Peyer's patch (tissue), 4 donors: ENCODE measurements at regions not wholly inside any gene's neighbourhood (a gene's known extent, or its start where the extent isn't known, plus 50 kb on each side); places are given as distances from the start of the nearest gene placed in this dataset.

Experiments
- DNase-seq, 3 donors: peaks; one replicate each; pipeline ENCODE4 v3.0.0-alpha.2; 2017 to 2019
- H3K27ac ChIP-seq, 4 donors: fragments of 200-600 bp; sonication (generic); one replicate each; pipeline ENCODE4 v1.5.1; 2016 to 2019
- H3K27me3 ChIP-seq, 2 donors: fragments of 200-600 bp; sonication (generic); one replicate each; pipeline ENCODE4 v1.5.1; 2019
- H3K36me3 ChIP-seq, 3 donors: fragments of 200-600 bp; sonication (generic); one replicate each; pipeline ENCODE4 v1.5.1; 2016 to 2019
- H3K4me1 ChIP-seq, 4 donors: fragments of 200-600 bp; sonication (generic); one replicate each; pipeline ENCODE4 v1.5.1; 2016 to 2019
- H3K4me3 ChIP-seq, 4 donors: fragments of 200-600 bp; sonication (generic); 1 replicate in 3 of 4; 2 replicates in 1 of 4; pipeline ENCODE4 v1.5.1; 2016 to 2019; ENCODE audit warnings: mild to moderate bottlenecking in 1 of 4
- H3K9me3 ChIP-seq, 4 donors: fragments of 200-600 bp; sonication (generic); one replicate each; pipeline ENCODE4 v1.5.1; 2016 to 2019; ENCODE audit warnings: mild to moderate bottlenecking in 1 of 4
- POLR2A ChIP-seq, 2 donors: fragments of 450-650 bp; IDR thresholded peaks; one replicate each; pipeline ENCODE4 v1.5.1; 2017; ENCODE audit warnings: antibody characterized with exemption in 2 of 2, mild to moderate bottlenecking in 2 of 2, moderate library complexity in 2 of 2
- TF ChIP-seq, protein P1 (sequence below), 6 experiments: fragments of 450-650 bp in 4 of 6; fragments of 200-600 bp in 2 of 6; sonication (generic) in 1 of 6; IDR thresholded peaks; one replicate each; pipeline ENCODE4 v1.5.1; 2017 to 2019; ENCODE audit warnings: antibody characterized with exemption in 6 of 6, mild to moderate bottlenecking in 3 of 6, moderate library complexity in 1 of 6

GRCh38 chr11:13869398-13869886 lies 93.1 kb upstream of the SPON1 start:
- peaks cover 0 to 13% (median 0%) of the 10 kb centered on the region in 4 donors for H3K4me1 ChIP-seq
- no peaks in the 10 kb centered on the region for H3K27me3 ChIP-seq
- H3K36me3 ChIP-seq: no peaks in the 10 kb centered on the region
- DNase-seq: no peak
- no peaks in the 10 kb centered on the region for H3K9me3 ChIP-seq
- TF ChIP-seq, protein P1, sequence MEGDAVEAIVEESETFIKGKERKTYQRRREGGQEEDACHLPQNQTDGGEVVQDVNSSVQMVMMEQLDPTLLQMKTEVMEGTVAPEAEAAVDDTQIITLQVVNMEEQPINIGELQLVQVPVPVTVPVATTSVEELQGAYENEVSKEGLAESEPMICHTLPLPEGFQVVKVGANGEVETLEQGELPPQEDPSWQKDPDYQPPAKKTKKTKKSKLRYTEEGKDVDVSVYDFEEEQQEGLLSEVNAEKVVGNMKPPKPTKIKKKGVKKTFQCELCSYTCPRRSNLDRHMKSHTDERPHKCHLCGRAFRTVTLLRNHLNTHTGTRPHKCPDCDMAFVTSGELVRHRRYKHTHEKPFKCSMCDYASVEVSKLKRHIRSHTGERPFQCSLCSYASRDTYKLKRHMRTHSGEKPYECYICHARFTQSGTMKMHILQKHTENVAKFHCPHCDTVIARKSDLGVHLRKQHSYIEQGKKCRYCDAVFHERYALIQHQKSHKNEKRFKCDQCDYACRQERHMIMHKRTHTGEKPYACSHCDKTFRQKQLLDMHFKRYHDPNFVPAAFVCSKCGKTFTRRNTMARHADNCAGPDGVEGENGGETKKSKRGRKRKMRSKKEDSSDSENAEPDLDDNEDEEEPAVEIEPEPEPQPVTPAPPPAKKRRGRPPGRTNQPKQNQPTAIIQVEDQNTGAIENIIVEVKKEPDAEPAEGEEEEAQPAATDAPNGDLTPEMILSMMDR (IDR thresholded peaks at IDR 0.05): no peak
- TF ChIP-seq POLR2A (IDR thresholded peaks at IDR 0.05): no peak
- no peak overlapping the region for H3K4me3 ChIP-seq
- no peak overlapping the region for H3K27ac ChIP-seq

- no peak for TF ChIP-seq POLR2A (IDR thresholded peaks at IDR 0.05)
- TF ChIP-seq, protein P1 (IDR thresholded peaks at IDR 0.05): no peak
- Histone ChIP-seq H3K27ac (no peak overlapping the region), H3K4me3 (no peak overlapping the region), H3K36me3 (no peaks in the 10 kb centered on the region), H3K27me3 (no peaks in the 10 kb centered on the region), H3K9me3 (no peaks in the 10 kb centered on the region), H3K4me1 (peaks cover 0 to 13% (median 0%) of the 10 kb centered on the region in 4 donors)
- no peak for DNase-seq
Measured at GRCh38 chr11:13874597-13874996, 87.9 kb upstream of the SPON1 start.

- H3K4me3 ChIP-seq: no peak overlapping the region
- no peaks in the 10 kb centered on the region for H3K9me3 ChIP-seq
- no peak for DNase-seq
- H3K27me3 ChIP-seq: no peaks in the 10 kb centered on the region
- no peaks in the 10 kb centered on the region for H3K36me3 ChIP-seq
- no peak overlapping the region for H3K27ac ChIP-seq
- H3K4me1 ChIP-seq: peaks cover 0 to 13% (median 0%) of the 10 kb centered on the region in 4 donors
- no peak for TF ChIP-seq POLR2A (IDR thresholded peaks at IDR 0.05)
- TF ChIP-seq, protein P1 (IDR thresholded peaks at IDR 0.05): no peak
Measured at GRCh38 chr11:13875643-13876042, 86.9 kb upstream of the SPON1 start.

GRCh38 chr11:13876423-13876822 lies 86.1 kb upstream of the SPON1 start:
- H3K9me3 ChIP-seq: no peaks in the 10 kb centered on the region
- no peaks in the 10 kb centered on the region for H3K36me3 ChIP-seq
- no peak overlapping the region for H3K4me3 ChIP-seq
- peaks cover 0 to 13% (median 0%) of the 10 kb centered on the region in 4 donors for H3K4me1 ChIP-seq
- no peaks in the 10 kb centered on the region for H3K27me3 ChIP-seq
- no peak overlapping the region for H3K27ac ChIP-seq
- DNase-seq: no peak
- no peak for TF ChIP-seq POLR2A (IDR thresholded peaks at IDR 0.05)
- TF ChIP-seq, protein P1 (IDR thresholded peaks at IDR 0.05): no peak

GRCh38 chr11:13878077-13878476 lies 84.4 kb upstream of the SPON1 start:
- Histone ChIP-seq H3K27me3 (no peaks in the 10 kb centered on the region), H3K4me3 (no peak overlapping the region), H3K9me3 (no peaks in the 10 kb centered on the region), H3K27ac (no peak overlapping the region), H3K36me3 (no peaks in the 10 kb centered on the region), H3K4me1 (peaks cover 0 to 7% (median 0%) of the 10 kb centered on the region in 4 donors)
- DNase-seq: no peak
- TF ChIP-seq, protein P1 (IDR thresholded peaks at IDR 0.05): no peak
- TF ChIP-seq POLR2A (IDR thresholded peaks at IDR 0.05): no peak

- Histone ChIP-seq H3K9me3 (no peaks in the 10 kb centered on the region), H3K4me3 (no peak overlapping the region), H3K4me1 (peaks cover 0 to 10% (median 0%) of the 10 kb centered on the region in 4 donors), H3K27me3 (no peaks in the 10 kb centered on the region), H3K27ac (no peak overlapping the region), H3K36me3 (no peaks in the 10 kb centered on the region)
- no peak for TF ChIP-seq POLR2A (IDR thresholded peaks at IDR 0.05)
- TF ChIP-seq, protein P1 (IDR thresholded peaks at IDR 0.05): no peak
- no peak for DNase-seq
Measured at GRCh38 chr11:13880634-13881033, 81.9 kb upstream of the SPON1 start.
